BE2C (cell line): ENCODE measurements at regions not wholly inside any gene's neighbourhood (a gene's known extent, or its start where the extent isn't known, plus 50 kb on each side); places are given as distances from the start of the nearest gene placed in this dataset.

Experiments used
- DNase-seq: peaks from one replicate; pipeline ENCODE4 v3.0.0-alpha.2; 2020
- H3K27me3 ChIP-seq: fragments of 250-450 bp; sonication (Bioruptor Pico); 2 replicates; pipeline ENCODE4 v1.5.1; 2020; ENCODE audit warnings: mild to moderate bottlenecking
- H3K36me3 ChIP-seq: fragments of 250-450 bp; sonication (Bioruptor Pico); 2 replicates; pipeline ENCODE4 v1.5.1; 2020; ENCODE audit warnings: mild to moderate bottlenecking
- H3K4me1 ChIP-seq: fragments of 250-450 bp; sonication (Bioruptor Pico); 2 replicates; pipeline ENCODE4 v1.5.1; 2020
- H3K4me3 ChIP-seq: 2 replicates; pipeline ENCODE4 v1.5.1; 2011; ENCODE audit warnings: low read depth, low read length
- H3K9me3 ChIP-seq: fragments of 250-450 bp; sonication (Bioruptor Pico); 2 replicates; pipeline ENCODE4 v1.5.1; 2020
- TF ChIP-seq, protein P1 (sequence below): IDR thresholded peaks from 2 replicates; pipeline ENCODE4 v1.5.1; 2012; ENCODE audit warnings: mild to moderate bottlenecking, low read depth, low read length

DNA sequence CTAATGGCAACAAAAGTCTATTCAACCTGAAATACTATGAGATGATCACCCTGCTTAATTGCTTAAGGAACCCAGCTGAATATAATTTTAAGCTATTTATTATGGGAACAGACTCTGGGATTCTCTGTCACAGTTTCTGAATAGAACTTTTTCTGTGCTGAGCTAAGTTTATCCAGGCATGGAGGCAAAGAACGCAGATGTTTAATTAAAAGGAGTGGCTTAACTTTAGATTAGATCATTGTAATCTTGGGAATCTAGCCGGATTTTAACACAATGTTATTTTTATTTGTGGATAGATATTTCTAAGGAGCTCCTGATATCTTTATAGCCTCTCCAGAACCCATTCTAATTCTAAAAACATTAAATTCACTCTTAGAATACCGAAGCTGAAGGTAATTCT, 353.4 kb downstream of the STIM2 start:
- H3K27me3 ChIP-seq: no peaks in the 10 kb centered on the region
- no peak overlapping the region for H3K4me3 ChIP-seq
- no peaks in the 10 kb centered on the region for H3K9me3 ChIP-seq
- H3K4me1 ChIP-seq: no peaks in the 10 kb centered on the region
- DNase-seq: no peak
- TF ChIP-seq, protein P1, sequence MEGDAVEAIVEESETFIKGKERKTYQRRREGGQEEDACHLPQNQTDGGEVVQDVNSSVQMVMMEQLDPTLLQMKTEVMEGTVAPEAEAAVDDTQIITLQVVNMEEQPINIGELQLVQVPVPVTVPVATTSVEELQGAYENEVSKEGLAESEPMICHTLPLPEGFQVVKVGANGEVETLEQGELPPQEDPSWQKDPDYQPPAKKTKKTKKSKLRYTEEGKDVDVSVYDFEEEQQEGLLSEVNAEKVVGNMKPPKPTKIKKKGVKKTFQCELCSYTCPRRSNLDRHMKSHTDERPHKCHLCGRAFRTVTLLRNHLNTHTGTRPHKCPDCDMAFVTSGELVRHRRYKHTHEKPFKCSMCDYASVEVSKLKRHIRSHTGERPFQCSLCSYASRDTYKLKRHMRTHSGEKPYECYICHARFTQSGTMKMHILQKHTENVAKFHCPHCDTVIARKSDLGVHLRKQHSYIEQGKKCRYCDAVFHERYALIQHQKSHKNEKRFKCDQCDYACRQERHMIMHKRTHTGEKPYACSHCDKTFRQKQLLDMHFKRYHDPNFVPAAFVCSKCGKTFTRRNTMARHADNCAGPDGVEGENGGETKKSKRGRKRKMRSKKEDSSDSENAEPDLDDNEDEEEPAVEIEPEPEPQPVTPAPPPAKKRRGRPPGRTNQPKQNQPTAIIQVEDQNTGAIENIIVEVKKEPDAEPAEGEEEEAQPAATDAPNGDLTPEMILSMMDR: no peak
- H3K36me3 ChIP-seq: no peaks in the 10 kb centered on the region

DNA sequence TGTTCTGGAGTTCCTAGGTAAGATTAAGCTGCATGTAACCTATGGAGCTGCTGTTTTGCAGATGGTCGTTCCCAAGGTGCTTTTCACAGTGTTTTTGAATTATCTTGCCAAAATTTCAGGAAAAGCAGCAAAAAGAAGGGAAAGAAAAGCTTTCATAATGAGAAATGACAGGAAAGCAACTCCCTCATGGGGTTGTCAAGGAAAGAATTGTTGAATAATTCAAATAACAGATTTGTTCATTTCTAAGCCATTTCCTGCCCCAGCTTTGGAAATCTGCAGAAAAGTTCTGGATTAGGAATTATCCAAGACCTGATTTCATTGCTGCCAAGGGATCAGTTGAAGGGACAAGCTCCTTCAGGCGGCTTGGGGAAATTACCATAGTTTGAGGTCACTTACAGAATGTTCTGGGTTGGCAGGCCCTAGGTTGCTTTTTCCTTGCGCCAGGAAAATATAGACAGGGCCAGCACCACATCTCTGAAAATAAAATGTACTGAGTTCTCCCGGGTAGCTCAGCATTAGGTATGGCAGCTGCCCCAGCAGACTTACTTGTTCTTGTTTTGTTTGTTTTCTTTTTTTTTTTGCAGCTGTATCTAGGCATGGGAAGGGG, 354.7 kb downstream of the STIM2 start:
- TF ChIP-seq, protein P1: no peak
- Histone ChIP-seq H3K4me3 (no peak overlapping the region), H3K4me1 (no peaks in the 10 kb centered on the region), H3K36me3 (no peaks in the 10 kb centered on the region), H3K27me3 (no peaks in the 10 kb centered on the region), H3K9me3 (no peaks in the 10 kb centered on the region)
- DNase-seq: no peak

DNA sequence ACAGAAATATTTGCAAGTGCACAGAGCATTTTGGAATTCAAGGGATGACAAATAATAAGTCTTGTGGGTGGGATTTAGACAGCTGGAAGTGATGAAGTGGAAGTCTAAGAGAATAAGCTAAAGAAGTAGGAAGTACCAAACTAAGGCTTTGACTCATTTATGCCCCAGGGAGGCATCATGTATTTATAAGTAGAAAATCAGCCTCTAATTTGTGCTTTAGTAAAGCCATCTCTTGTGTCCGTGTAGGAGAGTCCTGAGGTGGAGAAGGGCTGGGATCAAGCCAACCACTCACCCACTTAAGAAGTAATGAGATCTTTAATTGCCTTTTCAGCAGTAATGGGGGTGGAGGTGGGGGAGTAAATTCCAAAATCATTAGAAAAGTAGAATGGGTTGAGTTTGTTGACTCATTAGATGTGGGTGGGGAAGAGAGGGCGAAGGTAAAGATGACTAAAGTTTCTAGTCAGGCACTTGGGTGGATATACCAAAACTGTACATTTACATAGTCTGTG, 356.7 kb downstream of the STIM2 start:
- no peak overlapping the region for H3K4me3 ChIP-seq
- no peaks in the 10 kb centered on the region for H3K36me3 ChIP-seq
- no peaks in the 10 kb centered on the region for H3K27me3 ChIP-seq
- TF ChIP-seq, protein P1: no peak
- no peak for DNase-seq
- no peaks in the 10 kb centered on the region for H3K4me1 ChIP-seq
- no peaks in the 10 kb centered on the region for H3K9me3 ChIP-seq

DNA sequence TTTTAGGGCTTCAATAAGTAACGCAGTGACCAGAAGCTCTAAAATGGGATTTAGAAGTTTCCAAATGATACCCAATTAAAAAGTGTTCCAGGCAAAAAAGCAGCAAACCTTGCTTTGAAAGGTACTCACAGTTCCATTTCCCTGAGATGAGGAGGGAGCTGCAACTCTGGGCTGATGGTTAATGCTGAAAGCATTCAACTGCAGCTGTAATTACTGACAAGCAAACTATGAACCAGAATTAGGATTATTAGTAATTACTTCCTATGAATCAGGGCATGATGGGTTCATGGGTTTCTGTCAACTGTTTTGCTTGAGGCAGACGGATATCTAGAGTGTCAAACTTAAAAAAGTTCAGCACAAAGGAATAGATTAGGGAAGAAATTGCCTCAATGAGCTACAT, 357.4 kb downstream of the STIM2 start:
- Histone ChIP-seq H3K27me3 (no peaks in the 10 kb centered on the region), H3K4me3 (no peak overlapping the region), H3K4me1 (no peaks in the 10 kb centered on the region), H3K36me3 (no peaks in the 10 kb centered on the region), H3K9me3 (no peaks in the 10 kb centered on the region)
- TF ChIP-seq, protein P1: no peak
- DNase-seq: no peak

DNA sequence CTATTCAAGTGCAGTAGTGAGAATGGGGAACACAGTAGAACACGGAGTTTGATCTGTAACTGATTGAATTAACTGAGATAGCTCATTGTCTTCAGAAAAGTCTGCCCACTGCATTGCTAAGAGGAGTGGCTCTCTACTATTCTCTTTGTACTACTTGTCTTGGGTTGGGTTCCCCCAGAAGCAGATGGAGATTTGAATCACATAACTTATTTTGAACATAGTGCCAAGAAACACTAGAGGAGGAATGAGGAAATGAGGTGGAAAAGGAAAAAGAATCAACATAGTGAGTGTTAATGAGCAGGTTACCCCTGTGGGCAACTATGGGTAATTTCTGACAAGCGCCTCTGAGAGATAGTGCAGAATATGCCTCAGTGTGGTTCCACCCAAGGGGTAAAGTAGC, 362.7 kb downstream of the STIM2 start:
- H3K36me3 ChIP-seq: no peaks in the 10 kb centered on the region
- no peak overlapping the region for H3K4me3 ChIP-seq
- H3K27me3 ChIP-seq: no peaks in the 10 kb centered on the region
- TF ChIP-seq, protein P1: no peak
- H3K9me3 ChIP-seq: no peaks in the 10 kb centered on the region
- no peak for DNase-seq
- H3K4me1 ChIP-seq: no peaks in the 10 kb centered on the region

DNA sequence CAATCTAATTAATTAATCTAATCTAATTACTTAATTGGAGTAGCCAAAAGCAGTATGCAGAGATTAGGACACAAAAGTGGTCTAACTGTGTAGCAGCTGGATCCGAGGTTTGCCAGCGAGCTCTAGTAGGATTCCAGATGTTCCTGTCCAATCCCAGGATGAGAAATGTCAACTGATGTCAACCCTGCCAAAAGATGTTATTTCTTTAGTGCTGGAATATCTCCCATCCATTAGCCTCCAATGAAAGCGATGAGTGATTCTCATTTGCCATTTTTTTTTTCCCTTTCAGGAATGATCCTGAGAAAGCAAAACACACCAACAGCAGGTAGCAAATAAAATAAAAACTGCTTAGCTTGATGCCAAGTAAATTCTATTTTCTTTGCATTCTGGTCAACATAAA, 372.9 kb downstream of the STIM2 start:
- no peak overlapping the region for H3K4me3 ChIP-seq
- H3K27me3 ChIP-seq: no peaks in the 10 kb centered on the region
- no peaks in the 10 kb centered on the region for H3K4me1 ChIP-seq
- H3K9me3 ChIP-seq: no peaks in the 10 kb centered on the region; the same call in 1 of the 2 replicates
- H3K36me3 ChIP-seq: no peaks in the 10 kb centered on the region
- TF ChIP-seq, protein P1: no peak
- DNase-seq: no peak
